ENCODE measurements at regions not wholly inside any gene's neighbourhood (a gene's known extent, or its start where the extent isn't known, plus 50 kb on each side); places are given as distances from the start of the nearest gene placed in this dataset.

DNA sequence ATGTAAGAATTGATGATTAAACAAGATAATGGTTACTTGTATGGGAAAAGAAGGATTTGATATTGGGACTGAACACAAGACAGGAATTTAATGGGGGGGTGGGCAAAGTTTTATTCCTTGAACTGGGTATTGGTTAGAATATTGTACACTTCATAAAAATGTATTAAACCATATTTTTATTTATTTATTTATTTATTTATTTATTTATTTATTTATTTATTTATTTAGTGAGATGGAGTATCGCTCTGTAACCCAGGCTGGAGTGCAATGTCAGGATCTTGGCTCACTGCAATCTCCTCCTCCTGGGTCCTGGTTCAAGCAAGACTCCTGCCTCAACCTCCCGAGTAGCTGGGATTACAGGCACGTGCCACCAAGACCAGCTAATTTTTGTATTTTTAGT is 287.1 kb upstream of the SLITRK5 start:
- Histone ChIP-seq H3K36me3 (no peaks in the 10 kb centered on the region), H3K4me1 (no peaks in the 10 kb centered on the region), H3K9me3 (no peaks in the 10 kb centered on the region), H3K4me3 (no peak overlapping the region), H3K27me3 (no peaks in the 10 kb centered on the region), H3K27ac (no peak overlapping the region)
- TF ChIP-seq POLR2A (IDR thresholded peaks at IDR 0.05), result no peak
- TF ChIP-seq, protein P1, sequence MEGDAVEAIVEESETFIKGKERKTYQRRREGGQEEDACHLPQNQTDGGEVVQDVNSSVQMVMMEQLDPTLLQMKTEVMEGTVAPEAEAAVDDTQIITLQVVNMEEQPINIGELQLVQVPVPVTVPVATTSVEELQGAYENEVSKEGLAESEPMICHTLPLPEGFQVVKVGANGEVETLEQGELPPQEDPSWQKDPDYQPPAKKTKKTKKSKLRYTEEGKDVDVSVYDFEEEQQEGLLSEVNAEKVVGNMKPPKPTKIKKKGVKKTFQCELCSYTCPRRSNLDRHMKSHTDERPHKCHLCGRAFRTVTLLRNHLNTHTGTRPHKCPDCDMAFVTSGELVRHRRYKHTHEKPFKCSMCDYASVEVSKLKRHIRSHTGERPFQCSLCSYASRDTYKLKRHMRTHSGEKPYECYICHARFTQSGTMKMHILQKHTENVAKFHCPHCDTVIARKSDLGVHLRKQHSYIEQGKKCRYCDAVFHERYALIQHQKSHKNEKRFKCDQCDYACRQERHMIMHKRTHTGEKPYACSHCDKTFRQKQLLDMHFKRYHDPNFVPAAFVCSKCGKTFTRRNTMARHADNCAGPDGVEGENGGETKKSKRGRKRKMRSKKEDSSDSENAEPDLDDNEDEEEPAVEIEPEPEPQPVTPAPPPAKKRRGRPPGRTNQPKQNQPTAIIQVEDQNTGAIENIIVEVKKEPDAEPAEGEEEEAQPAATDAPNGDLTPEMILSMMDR (IDR thresholded peaks at IDR 0.05 in 4 of 5, conservative IDR thresholded peaks at IDR 0.05 in 1 of 5), result no peak
- no peak for ATAC-seq
- in situ Hi-C loops (cut with MboI; ENCODE audit: low sequenced_read_pairs in 4 of 4) (no loop called here), intact Hi-C loops (cut with DNase I; ENCODE audit: low total_unique reads) (no loop called here)
- no peak for DNase-seq

DNA sequence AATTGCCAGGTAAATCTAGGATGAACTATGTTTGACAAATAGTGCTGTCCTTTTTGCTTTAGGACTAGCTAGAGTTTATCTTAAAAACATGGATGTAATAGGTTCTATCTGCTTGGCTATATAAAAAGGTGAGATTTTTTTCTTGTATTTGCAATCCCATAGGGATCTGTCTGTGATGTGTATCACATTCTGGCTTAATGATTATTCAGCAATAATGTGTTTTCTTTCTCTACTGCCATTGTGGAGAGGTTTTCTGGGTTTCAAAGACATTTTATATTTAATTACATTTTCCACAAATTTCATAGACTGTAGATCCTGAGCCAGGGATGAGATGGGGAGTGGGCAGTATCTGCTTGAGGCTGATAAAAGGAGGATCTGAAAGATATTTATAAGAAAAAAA is 277.8 kb upstream of the SLITRK5 start:
- H3K4me3 ChIP-seq, result no peak overlapping the region
- no peaks in the 10 kb centered on the region for H3K9me3 ChIP-seq
- no peaks in the 10 kb centered on the region for H3K27me3 ChIP-seq
- H3K36me3 ChIP-seq, result no peaks in the 10 kb centered on the region
- H3K27ac ChIP-seq, result no peak overlapping the region
- intact Hi-C loops (cut with DNase I; ENCODE audit: low total_unique reads) (no loop called here), in situ Hi-C loops (cut with MboI; ENCODE audit: low sequenced_read_pairs in 4 of 4) (no loop called here)
- TF ChIP-seq, protein P1 (IDR thresholded peaks at IDR 0.05 in 4 of 5, conservative IDR thresholded peaks at IDR 0.05 in 1 of 5), result no peak
- no peak for TF ChIP-seq POLR2A (IDR thresholded peaks at IDR 0.05)
- no peak for DNase-seq
- no peaks in the 10 kb centered on the region for H3K4me1 ChIP-seq
- no peak for ATAC-seq

DNA sequence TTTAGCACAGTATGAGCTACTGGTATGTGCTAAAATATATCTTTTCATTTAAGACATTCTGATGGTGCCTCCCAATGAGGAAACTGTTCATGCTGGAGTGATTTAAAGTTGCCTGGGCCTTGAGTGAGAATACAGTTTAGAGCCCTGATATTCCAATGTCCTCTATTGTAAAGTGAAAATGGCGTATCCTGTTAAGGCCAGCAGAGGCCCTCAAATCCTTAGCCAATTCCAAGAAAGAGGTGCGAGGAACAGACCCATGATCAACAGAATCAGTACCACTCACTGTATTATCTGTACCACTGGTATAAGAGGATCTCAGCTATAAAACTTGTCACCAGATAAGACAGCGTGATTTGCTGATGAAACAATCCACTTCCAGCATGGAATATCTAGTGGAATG is 273.1 kb upstream of the SLITRK5 start:
- Histone ChIP-seq H3K4me1 (no peaks in the 10 kb centered on the region), H3K4me3 (no peak overlapping the region), H3K27me3 (no peaks in the 10 kb centered on the region), H3K9me3 (no peaks in the 10 kb centered on the region), H3K27ac (no peak overlapping the region), H3K36me3 (no peaks in the 10 kb centered on the region)
- in situ Hi-C loops (cut with MboI; ENCODE audit: low sequenced_read_pairs in 4 of 4), result no loop called here
- no peak for ATAC-seq
- TF ChIP-seq, protein P1 (IDR thresholded peaks at IDR 0.05 in 4 of 5, conservative IDR thresholded peaks at IDR 0.05 in 1 of 5), result no peak
- no peak for TF ChIP-seq POLR2A (IDR thresholded peaks at IDR 0.05)
- intact Hi-C loops (cut with DNase I; ENCODE audit: low total_unique reads), result no loop called here
- DNase-seq, result no peak

DNA sequence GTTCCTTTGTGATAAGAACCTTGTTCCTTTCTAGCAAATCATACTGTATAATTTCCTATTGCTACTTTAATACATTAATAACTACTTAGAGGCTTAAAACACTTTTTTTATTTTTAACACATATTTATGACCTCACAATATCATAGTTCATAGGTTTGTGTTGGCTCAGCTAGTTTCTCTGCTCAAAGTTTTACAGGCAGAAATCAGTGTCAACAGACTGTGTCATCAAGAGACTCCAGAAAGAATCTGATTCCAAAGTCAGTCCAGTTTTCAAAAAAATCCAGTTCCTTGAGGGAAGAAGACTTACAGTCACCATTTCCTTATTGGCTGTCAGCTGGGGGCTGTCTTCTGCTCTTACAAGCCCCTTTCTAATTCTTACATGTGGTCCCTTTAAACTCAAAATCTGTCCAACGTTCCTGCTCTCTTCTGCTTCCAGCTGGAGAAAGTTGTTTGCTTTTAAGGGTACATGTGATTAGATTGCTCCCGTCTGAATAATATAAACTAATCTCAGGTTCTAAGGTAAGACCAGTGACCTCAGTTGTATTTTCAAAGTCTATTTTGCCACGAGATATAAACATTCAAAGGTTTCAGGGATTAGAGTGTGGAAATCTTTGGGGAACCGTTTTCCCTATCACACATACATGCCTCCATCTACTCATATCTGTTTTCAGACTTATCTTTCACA is 267.3 kb upstream of the SLITRK5 start:
- DNase-seq (no peak), ATAC-seq (no peak)
- intact Hi-C loops (cut with DNase I; ENCODE audit: low total_unique reads), result loop anchor here (2.0 kb wide), 1 partner anchor 51 kb away; no protein-coding TSS in a partner anchor
- Histone ChIP-seq H3K36me3 (no peaks in the 10 kb centered on the region), H3K4me1 (no peaks in the 10 kb centered on the region), H3K27ac (no peak overlapping the region), H3K9me3 (no peaks in the 10 kb centered on the region), H3K4me3 (no peak overlapping the region), H3K27me3 (no peaks in the 10 kb centered on the region)
- in situ Hi-C loops (cut with MboI; ENCODE audit: low sequenced_read_pairs in 4 of 4), result no loop called here
- TF ChIP-seq POLR2A (IDR thresholded peaks at IDR 0.05), result no peak
- TF ChIP-seq, protein P1 (IDR thresholded peaks at IDR 0.05 in 4 of 5, conservative IDR thresholded peaks at IDR 0.05 in 1 of 5), result no peak

DNA sequence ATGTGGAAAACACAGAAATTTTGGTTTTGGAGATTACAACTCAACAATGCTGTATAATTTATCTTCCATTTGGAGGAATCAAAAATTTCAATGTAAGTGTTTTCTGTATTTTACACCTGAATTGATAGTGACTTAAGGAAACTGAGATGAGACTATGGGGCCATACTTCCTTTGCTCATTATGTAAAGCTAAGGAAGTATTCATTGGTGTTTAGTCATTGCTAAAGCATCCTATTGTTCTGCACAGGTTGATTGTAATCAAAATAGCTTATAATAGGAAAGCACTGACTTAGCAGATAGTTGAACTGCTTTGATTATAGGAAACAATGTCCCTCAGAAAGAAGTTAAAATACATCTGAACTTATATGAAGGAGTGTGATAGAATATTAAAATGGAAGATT is 244.4 kb upstream of the SLITRK5 start:
- no peaks in the 10 kb centered on the region for H3K36me3 ChIP-seq
- no peak for DNase-seq
- no peaks in the 10 kb centered on the region for H3K4me1 ChIP-seq
- in situ Hi-C loops (cut with MboI; ENCODE audit: low sequenced_read_pairs in 4 of 4) (no loop called here), intact Hi-C loops (cut with DNase I; ENCODE audit: low total_unique reads) (no loop called here)
- H3K27ac ChIP-seq, result no peak overlapping the region
- H3K27me3 ChIP-seq, result no peaks in the 10 kb centered on the region
- H3K4me3 ChIP-seq, result no peak overlapping the region
- no peaks in the 10 kb centered on the region for H3K9me3 ChIP-seq
- TF ChIP-seq, protein P1 (IDR thresholded peaks at IDR 0.05 in 4 of 5, conservative IDR thresholded peaks at IDR 0.05 in 1 of 5), result no peak
- TF ChIP-seq POLR2A (IDR thresholded peaks at IDR 0.05), result no peak
- ATAC-seq, result no peak

Measured in gastrocnemius medialis (tissue), 4 donors.